Uterus (tissue), 2 donors: ENCODE measurements at regions not wholly inside any gene's neighbourhood (a gene's known extent, or its start where the extent isn't known, plus 50 kb on each side); places are given as distances from the start of the nearest gene placed in this dataset.

ENCODE experiments used
- CTCF ChIP-seq, 4 experiments: fragments of 200-600 bp in 2 of 4; fragments of 450-650 bp in 2 of 4; sonication (generic) in 2 of 4; IDR thresholded peaks; one replicate each; pipeline ENCODE4 v1.5.1; 2016 to 2019; ENCODE audit warnings: antibody characterized with exemption in 4 of 4, mild to moderate bottlenecking in 2 of 4, moderate library complexity in 1 of 4
- POLR2A ChIP-seq, 2 donors: fragments of 450-650 bp; IDR thresholded peaks; one replicate each; pipeline ENCODE4 v1.6.1; 2016; ENCODE audit warnings: antibody characterized with exemption in 2 of 2, mild to moderate bottlenecking in 1 of 2, moderate library complexity in 1 of 2

DNA sequence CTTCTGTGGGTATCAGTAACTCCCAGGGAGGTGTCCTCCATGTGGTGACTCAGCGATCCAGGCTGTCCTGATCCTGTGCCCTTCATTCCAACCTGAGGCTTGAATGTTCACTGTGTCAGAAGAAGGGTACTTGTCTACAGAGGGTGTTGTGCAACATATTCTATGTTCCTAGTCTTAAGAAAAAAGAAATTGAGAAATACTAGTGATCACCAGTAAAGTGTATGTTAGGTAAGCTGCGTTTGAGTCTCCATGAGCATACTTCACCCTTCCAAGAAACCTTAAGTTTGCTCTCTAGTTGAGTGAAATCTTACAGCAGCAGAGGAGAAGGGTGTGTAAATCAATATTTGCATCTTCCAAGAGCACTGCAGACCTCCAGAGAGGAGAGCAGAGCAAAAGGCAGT lies 122.2 kb upstream of the SLC24A5 start:
- TF ChIP-seq CTCF (IDR thresholded peaks at IDR 0.05) = no peak
- TF ChIP-seq POLR2A (IDR thresholded peaks at IDR 0.05) = no peak
